Bronchial epithelial cell (primary cell): ENCODE measurements at regions not wholly inside any gene's neighbourhood (a gene's known extent, or its start where the extent isn't known, plus 50 kb on each side); places are given as distances from the start of the nearest gene placed in this dataset.

Experiments used
- DNase-seq: peaks from one replicate; pipeline ENCODE4 v3.0.0-alpha.2; 2010; ENCODE audit warnings: low read depth
- FAIRE-seq: peaks from 2 replicates; lab custom pipeline; 2011; peaks lifted over from hg19 to GRCh38; lab: Jason Lieb, UNC
- H3K27me3 ChIP-seq: 2 replicates; pipeline ENCODE4 v1.5.1; 2011; ENCODE audit warnings: low read length; ENCODE audit not compliant: control insufficient read depth, insufficient read depth
- H3K36me3 ChIP-seq: 2 replicates; pipeline ENCODE4 v1.5.1; 2011; ENCODE audit warnings: low read length; ENCODE audit not compliant: control insufficient read depth, insufficient read depth
- H3K4me3 ChIP-seq: 2 replicates; pipeline ENCODE4 v1.5.1; 2011; ENCODE audit warnings: mild to moderate bottlenecking, low read depth, low read length, control low read depth
- TF ChIP-seq, protein P1 (sequence below): IDR thresholded peaks from 2 replicates; pipeline ENCODE4 v1.5.1; 2011; ENCODE audit warnings: mild to moderate bottlenecking, moderate library complexity, low read length, control low read depth, inconsistent platforms; ENCODE audit not compliant: insufficient read depth, severe bottlenecking

GRCh38 chr12:67522222-67522621 lies 126.3 kb upstream of the DYRK2 start:
- Histone ChIP-seq H3K27me3 (no peaks in the 10 kb centered on the region), H3K4me3 (no peak overlapping the region), H3K36me3 (no peaks in the 10 kb centered on the region)
- FAIRE-seq (no peak), DNase-seq (no peak)
- TF ChIP-seq, protein P1, sequence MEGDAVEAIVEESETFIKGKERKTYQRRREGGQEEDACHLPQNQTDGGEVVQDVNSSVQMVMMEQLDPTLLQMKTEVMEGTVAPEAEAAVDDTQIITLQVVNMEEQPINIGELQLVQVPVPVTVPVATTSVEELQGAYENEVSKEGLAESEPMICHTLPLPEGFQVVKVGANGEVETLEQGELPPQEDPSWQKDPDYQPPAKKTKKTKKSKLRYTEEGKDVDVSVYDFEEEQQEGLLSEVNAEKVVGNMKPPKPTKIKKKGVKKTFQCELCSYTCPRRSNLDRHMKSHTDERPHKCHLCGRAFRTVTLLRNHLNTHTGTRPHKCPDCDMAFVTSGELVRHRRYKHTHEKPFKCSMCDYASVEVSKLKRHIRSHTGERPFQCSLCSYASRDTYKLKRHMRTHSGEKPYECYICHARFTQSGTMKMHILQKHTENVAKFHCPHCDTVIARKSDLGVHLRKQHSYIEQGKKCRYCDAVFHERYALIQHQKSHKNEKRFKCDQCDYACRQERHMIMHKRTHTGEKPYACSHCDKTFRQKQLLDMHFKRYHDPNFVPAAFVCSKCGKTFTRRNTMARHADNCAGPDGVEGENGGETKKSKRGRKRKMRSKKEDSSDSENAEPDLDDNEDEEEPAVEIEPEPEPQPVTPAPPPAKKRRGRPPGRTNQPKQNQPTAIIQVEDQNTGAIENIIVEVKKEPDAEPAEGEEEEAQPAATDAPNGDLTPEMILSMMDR, result no peak

DNA sequence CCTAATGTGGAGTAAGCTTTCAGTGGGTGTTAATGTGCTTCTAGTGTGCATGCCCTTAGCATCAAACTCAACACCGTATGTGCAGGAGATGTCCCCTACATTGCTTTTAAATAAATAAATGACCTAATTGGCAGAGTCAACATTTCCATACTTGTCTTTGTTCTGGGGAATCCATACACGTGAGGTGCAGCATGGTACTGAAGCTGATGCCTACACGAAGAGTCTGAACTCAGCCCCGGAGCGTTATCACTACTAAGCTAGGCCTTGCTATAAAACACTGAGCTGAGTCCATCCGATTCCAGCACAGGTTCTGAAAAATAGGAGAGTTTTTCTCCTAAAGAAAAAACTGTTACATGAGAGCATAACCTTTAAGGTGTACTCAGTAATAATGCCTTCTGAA lies 125.0 kb upstream of the DYRK2 start:
- Histone ChIP-seq H3K27me3 (no peaks in the 10 kb centered on the region), H3K4me3 (no peak overlapping the region), H3K36me3 (no peaks in the 10 kb centered on the region)
- TF ChIP-seq, protein P1, result no peak
- FAIRE-seq (no peak), DNase-seq (no peak)

- peak; percentile 23 for FAIRE-seq
- TF ChIP-seq, protein P1, result no peak
- no peak for DNase-seq
- Histone ChIP-seq H3K36me3 (no peaks in the 10 kb centered on the region), H3K4me3 (no peak overlapping the region), H3K27me3 (no peaks in the 10 kb centered on the region)
Measured at GRCh38 chr12:67524861-67525616, 123.5 kb upstream of the DYRK2 start.

- Histone ChIP-seq H3K36me3 (no peaks in the 10 kb centered on the region), H3K4me3 (no peak overlapping the region), H3K27me3 (no peaks in the 10 kb centered on the region)
- FAIRE-seq, result no peak
- TF ChIP-seq, protein P1, result no peak
- no peak for DNase-seq
Measured at GRCh38 chr12:67525617-67525884, 123.0 kb upstream of the DYRK2 start.

GRCh38 chr12:67526129-67526528 lies 122.4 kb upstream of the DYRK2 start:
- TF ChIP-seq, protein P1, result no peak
- H3K4me3 ChIP-seq, result no peak overlapping the region
- H3K36me3 ChIP-seq, result no peaks in the 10 kb centered on the region
- H3K27me3 ChIP-seq, result no peaks in the 10 kb centered on the region
- no peak for FAIRE-seq
- no peak for DNase-seq

DNA sequence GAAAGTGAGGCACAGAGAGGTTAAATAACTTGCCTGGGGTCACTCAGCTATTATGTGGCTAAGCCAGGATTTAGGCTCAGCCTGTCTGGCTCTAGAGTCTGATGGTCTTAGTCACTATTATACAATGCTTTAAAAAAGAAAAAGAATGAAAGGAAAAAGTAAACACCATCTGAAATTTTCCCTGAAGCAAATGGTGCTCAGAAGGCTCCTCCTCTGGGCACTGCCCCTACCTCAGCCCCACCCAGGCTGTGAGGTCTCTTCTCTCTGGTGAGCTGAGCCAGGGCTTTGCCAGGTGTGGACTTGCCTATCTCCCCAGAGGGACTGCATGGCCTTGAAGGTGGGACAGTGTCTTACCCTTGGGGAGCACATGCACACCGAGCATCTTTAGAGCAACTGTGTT lies 117.5 kb upstream of the DYRK2 start:
- Histone ChIP-seq H3K36me3 (no peaks in the 10 kb centered on the region), H3K4me3 (no peak overlapping the region), H3K27me3 (no peaks in the 10 kb centered on the region)
- FAIRE-seq (no peak), DNase-seq (peak; percentile 48)
- TF ChIP-seq, protein P1, result no peak
